Activated CD4-positive, alpha-beta memory T cell treated with anti-CD3 and anti-CD28 coated beads for 36 hours (primary cell): ENCODE measurements at regions not wholly inside any gene's neighbourhood (a gene's known extent, or its start where the extent isn't known, plus 50 kb on each side); places are given as distances from the start of the nearest gene placed in this dataset.
A peak's percentile ranks its signal among the peaks of the same experiment; 100 is the strongest.

Experiments
- CTCF ChIA-PET: fragments of 350-600 bp; sonication (Branson Sonifier 250); formaldehyde crosslinking; loops from one replicate; lab custom pipeline; 2021; ENCODE audit warnings: antibody characterized with exemption, inconsistent platforms; lab: Charles Lee
- POLR2A ChIA-PET: fragments of 350-600 bp; sonication (Branson Sonifier 250); formaldehyde crosslinking; loops from one replicate; lab custom pipeline; 2021; ENCODE audit warnings: antibody characterized with exemption; lab: Charles Lee
- DNase-seq: peaks from one replicate; pipeline ENCODE4 v3.0.0-alpha.2; 2020
- H3K27ac Mint-ChIP-seq: one replicate; pipeline ENCODE4 v1.8.0; 2021; ENCODE audit warnings: mixed read lengths
- H3K27me3 Mint-ChIP-seq: one replicate; pipeline ENCODE4 v1.8.0; 2021; ENCODE audit warnings: mixed read lengths
- H3K36me3 Mint-ChIP-seq: one replicate; pipeline ENCODE4 v1.8.0; 2021; ENCODE audit warnings: mixed read lengths
- H3K4me1 Mint-ChIP-seq: one replicate; pipeline ENCODE4 v1.8.0; 2021; ENCODE audit warnings: low read depth, mixed read lengths
- H3K4me3 Mint-ChIP-seq: one replicate; pipeline ENCODE4 v1.8.0; 2021; ENCODE audit warnings: mild to moderate bottlenecking, mixed read lengths
- H3K9me3 Mint-ChIP-seq: one replicate; pipeline ENCODE4 v1.8.0; 2021; ENCODE audit warnings: mixed read lengths
- intact Hi-C: fragments of 100-400 bp; cut with micrococcal nuclease; formaldehyde crosslinking; loops from one replicate; pipeline ENCODE4 v1.15.1; 2023

- H3K4me1 Mint-ChIP-seq = peaks cover 57% of the 10 kb centered on the region
- H3K4me3 Mint-ChIP-seq = no peak overlapping the region
- H3K27ac Mint-ChIP-seq = no peak overlapping the region
- peaks cover 4% of the 10 kb centered on the region for H3K27me3 Mint-ChIP-seq
- H3K9me3 Mint-ChIP-seq = no peaks in the 10 kb centered on the region
- no peak for DNase-seq
- ChIA-PET CTCF (interaction anchor here (2.1 kb wide), 1 partner anchor 12 kb away, joined by 9 read pairs; no protein-coding TSS in a partner anchor), POLR2A (no interaction called here)
- H3K36me3 Mint-ChIP-seq = no peaks in the 10 kb centered on the region
- intact Hi-C loops = no loop called here
Measured at GRCh38 chr6:228881-229651, 63.2 kb upstream of the DUSP22 start.

- intact Hi-C loops = no loop called here
- H3K4me3 Mint-ChIP-seq = no peak overlapping the region
- peaks cover 4% of the 10 kb centered on the region for H3K27me3 Mint-ChIP-seq
- CTCF ChIA-PET = no interaction called here
- POLR2A ChIA-PET = interaction anchor here (0.9 kb wide), 1 partner anchor 16 kb away, joined by 3 read pairs; no protein-coding TSS in a partner anchor
- H3K27ac Mint-ChIP-seq = no peak overlapping the region
- DNase-seq = no peak
- H3K4me1 Mint-ChIP-seq = peaks cover 52% of the 10 kb centered on the region
- no peaks in the 10 kb centered on the region for H3K9me3 Mint-ChIP-seq
- no peaks in the 10 kb centered on the region for H3K36me3 Mint-ChIP-seq
Measured at GRCh38 chr6:231779-232178, 60.5 kb upstream of the DUSP22 start.

- H3K4me1 Mint-ChIP-seq = peaks cover 51% of the 10 kb centered on the region
Measured at GRCh38 chr6:232982-233640, 59.2 kb upstream of the DUSP22 start.

DNA sequence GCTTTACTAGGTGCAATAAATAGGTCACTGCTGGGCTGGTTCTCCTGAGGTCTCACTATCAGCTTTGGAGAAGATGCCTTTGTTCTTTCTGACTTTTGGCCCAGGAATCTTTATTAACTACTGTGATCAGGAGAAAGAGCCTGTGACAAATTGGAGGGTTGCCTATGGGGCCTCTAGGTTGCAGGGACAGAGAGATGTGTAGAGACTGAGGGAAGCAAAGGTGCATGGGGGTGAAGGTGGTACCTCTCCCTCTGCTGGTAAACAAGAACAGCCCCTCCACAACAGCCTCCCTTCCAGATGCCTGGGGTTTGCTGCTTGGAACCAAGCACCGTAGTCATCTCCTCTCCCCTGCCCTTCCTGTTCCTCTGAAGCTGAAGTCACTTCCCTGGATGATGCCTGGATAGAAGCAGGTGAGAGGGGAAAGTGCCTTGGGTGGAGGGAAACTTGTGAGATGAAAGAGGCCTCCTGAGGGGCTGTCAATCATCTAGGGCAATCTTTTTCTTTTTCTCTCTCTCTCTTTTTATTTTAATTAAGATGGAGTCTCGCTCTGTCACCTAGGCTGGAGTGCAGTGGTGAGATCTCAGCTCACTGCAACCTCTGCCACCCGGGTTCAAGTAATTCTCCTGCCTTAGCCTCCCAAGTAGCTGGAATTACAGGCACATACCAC, 57.4 kb upstream of the DUSP22 start:
- peaks cover 43% of the 10 kb centered on the region for H3K4me1 Mint-ChIP-seq
- no peak overlapping the region for H3K4me3 Mint-ChIP-seq
- ChIA-PET POLR2A (no interaction called here), CTCF (interaction anchor here (1.3 to 1.4 kb wide), 2 partner anchors 9 to 18 kb away, joined by 3 to 9 read pairs; no protein-coding TSS in a partner anchor)
- intact Hi-C loops = no loop called here
- DNase-seq = no peak
- H3K36me3 Mint-ChIP-seq = no peaks in the 10 kb centered on the region
- no peaks in the 10 kb centered on the region for H3K27me3 Mint-ChIP-seq
- H3K27ac Mint-ChIP-seq = no peak overlapping the region
- no peaks in the 10 kb centered on the region for H3K9me3 Mint-ChIP-seq

More at GRCh38 chr6:232982-233640, 59.2 kb upstream of the DUSP22 start:
- POLR2A ChIA-PET = no interaction called here
- Mint-ChIP-seq H3K9me3 (no peaks in the 10 kb centered on the region), H3K27me3 (peaks cover 4% of the 10 kb centered on the region), H3K4me3 (no peak overlapping the region), H3K36me3 (no peaks in the 10 kb centered on the region), H3K27ac (no peak overlapping the region)
- intact Hi-C loops = no loop called here
- CTCF ChIA-PET = interaction anchor here (1.1 to 1.8 kb wide), 2 partner anchors 15 to 489 kb away, joined by 4 to 6 read pairs; no protein-coding TSS in a partner anchor
- DNase-seq = no peak

DNA sequence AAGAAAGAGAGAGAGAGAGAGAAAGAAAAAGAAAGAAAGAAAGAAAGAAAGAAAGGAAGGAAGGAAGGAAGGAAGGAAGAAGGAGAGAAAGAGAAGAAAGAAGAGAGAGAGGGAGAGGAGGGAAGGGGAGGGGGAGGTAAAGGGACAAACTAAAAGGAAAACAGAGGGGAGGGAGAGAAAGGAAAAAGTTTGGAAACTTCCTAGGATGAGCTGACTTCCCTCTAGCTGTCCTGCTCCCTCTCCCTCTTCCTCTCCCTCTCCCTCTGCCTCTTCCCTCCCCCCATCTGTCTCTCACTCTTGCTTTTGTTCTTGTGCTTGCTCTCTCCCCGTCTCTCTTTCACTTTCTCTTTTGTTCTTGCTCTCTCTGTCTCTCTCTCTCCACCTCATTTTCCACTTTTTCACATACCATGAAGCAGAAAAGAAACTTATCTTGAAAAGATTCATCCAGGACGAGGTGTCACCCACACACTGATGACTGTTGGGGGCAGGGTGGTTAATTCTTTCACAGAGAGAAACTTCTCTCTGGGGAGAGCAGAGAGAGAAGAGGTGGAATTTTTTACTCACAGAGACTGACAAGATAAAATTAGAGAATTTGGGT, 56.4 kb upstream of the DUSP22 start:
- Mint-ChIP-seq H3K4me3 (peak overlapping the region; percentile 24), H3K36me3 (no peaks in the 10 kb centered on the region), H3K27me3 (no peaks in the 10 kb centered on the region), H3K9me3 (no peaks in the 10 kb centered on the region), H3K4me1 (peaks cover 43% of the 10 kb centered on the region), H3K27ac (peak overlapping the region; percentile 64)
- ChIA-PET CTCF (interaction anchor here (0.7 to 1.3 kb wide), 4 partner anchors 10 to 159 kb away, joined by 3 to 5 read pairs (median 3); no protein-coding TSS in a partner anchor), POLR2A (interaction anchor here (0.9 to 1.2 kb wide), 2 partner anchors 9 to 169 kb away, joined by 3 read pairs; no protein-coding TSS in a partner anchor)
- DNase-seq = peak; percentile 83
- intact Hi-C loops = loop anchor here (1.0 to 2.0 kb wide), 4 partner anchors 11 to 57 kb away; partner anchors contain the start of gene DUSP22

GRCh38 chr6:236519-236918, 55.8 kb upstream of the DUSP22 start:
- H3K27ac Mint-ChIP-seq = peak overlapping the region; percentile 64
- ChIA-PET CTCF (interaction anchor here (0.7 to 1.1 kb wide), 3 partner anchors 15 to 158 kb away, joined by 3 to 5 read pairs (median 3); no protein-coding TSS in a partner anchor), POLR2A (interaction anchor here (0.9 to 1.2 kb wide), 3 partner anchors 9 to 170 kb away, joined by 3 read pairs; no protein-coding TSS in a partner anchor)
- H3K27me3 Mint-ChIP-seq = peaks cover 3% of the 10 kb centered on the region
- DNase-seq = no peak
- no peak overlapping the region for H3K4me3 Mint-ChIP-seq
- H3K4me1 Mint-ChIP-seq = peaks cover 40% of the 10 kb centered on the region
- H3K36me3 Mint-ChIP-seq = no peaks in the 10 kb centered on the region
- intact Hi-C loops = loop anchor here (1.0 to 2.0 kb wide), 4 partner anchors 11 to 56 kb away; partner anchors contain the start of gene DUSP22
- H3K9me3 Mint-ChIP-seq = no peaks in the 10 kb centered on the region

- intact Hi-C loops = no loop called here
- H3K36me3 Mint-ChIP-seq = no peaks in the 10 kb centered on the region
- peaks cover 18% of the 10 kb centered on the region for H3K4me1 Mint-ChIP-seq
- ChIA-PET CTCF (no interaction called here), POLR2A (no interaction called here)
- no peak for DNase-seq
- peaks cover 5% of the 10 kb centered on the region for H3K27me3 Mint-ChIP-seq
- no peak overlapping the region for H3K27ac Mint-ChIP-seq
- no peak overlapping the region for H3K4me3 Mint-ChIP-seq
- H3K9me3 Mint-ChIP-seq = peaks cover 4% of the 10 kb centered on the region
Measured at GRCh38 chr6:240151-240550, 52.1 kb upstream of the DUSP22 start.

- no peak for DNase-seq
- Mint-ChIP-seq H3K36me3 (no peaks in the 10 kb centered on the region), H3K9me3 (peaks cover 4% of the 10 kb centered on the region), H3K27me3 (peaks cover 5% of the 10 kb centered on the region), H3K4me3 (no peak overlapping the region), H3K4me1 (peaks cover 7% of the 10 kb centered on the region), H3K27ac (no peak overlapping the region)
- CTCF ChIA-PET = no interaction called here
- POLR2A ChIA-PET = no interaction called here
- intact Hi-C loops = no loop called here
Measured at GRCh38 chr6:241336-241865, 50.9 kb upstream of the DUSP22 start.
